IgD-negative memory B cell (primary cell): ENCODE measurements at regions not wholly inside any gene's neighbourhood (a gene's known extent, or its start where the extent isn't known, plus 50 kb on each side); places are given as distances from the start of the nearest gene placed in this dataset.

ENCODE experiments used
- H3K27ac Mint-ChIP-seq, 3 donors: one replicate each; pipeline ENCODE4 v1.8.0; 2020 to 2022; ENCODE audit warnings: mild to moderate bottlenecking in 3 of 3, mixed read lengths in 3 of 3, moderate library complexity in 1 of 3
- H3K27me3 Mint-ChIP-seq: one replicate; pipeline ENCODE4 v1.8.0; 2021; ENCODE audit warnings: mixed read lengths
- H3K36me3 Mint-ChIP-seq: one replicate; pipeline ENCODE4 v1.8.0; 2020; ENCODE audit warnings: mild to moderate bottlenecking, mixed read lengths
- H3K4me1 Mint-ChIP-seq, 3 donors: one replicate each; pipeline ENCODE4 v1.8.0; 2020 to 2022; ENCODE audit warnings: mixed read lengths in 3 of 3, mild to moderate bottlenecking in 1 of 3
- H3K4me3 Mint-ChIP-seq, 4 donors: one replicate each; pipeline ENCODE4 v1.8.0; 2020 to 2022; ENCODE audit warnings: mild to moderate bottlenecking in 4 of 4, mixed read lengths in 4 of 4, moderate library complexity in 3 of 4
- H3K9me3 Mint-ChIP-seq, 3 donors: one replicate each; pipeline ENCODE4 v1.8.0; 2020 to 2021; ENCODE audit warnings: mixed read lengths in 3 of 3, mild to moderate bottlenecking in 1 of 3

DNA sequence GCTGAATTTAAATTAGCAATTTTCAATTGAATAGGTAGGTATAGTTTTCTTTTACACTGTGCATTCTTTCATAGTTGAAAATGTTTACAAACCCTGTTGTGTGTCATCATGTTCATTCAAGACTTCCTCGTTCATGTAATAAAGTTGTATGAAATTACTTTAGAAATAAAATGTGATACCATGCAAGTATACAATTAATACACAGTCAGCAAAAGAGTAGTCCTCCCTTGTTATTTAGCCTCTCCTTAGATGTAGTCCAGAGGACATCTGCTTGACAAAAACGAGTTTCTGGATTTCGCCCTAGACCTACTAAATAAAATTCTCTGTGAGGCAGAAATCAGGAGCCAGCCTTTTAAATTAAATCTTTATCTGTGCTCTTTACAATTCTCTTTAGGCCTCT, 231.6 kb downstream of the CXXC4 start:
- no peaks in the 10 kb centered on the region for H3K36me3 Mint-ChIP-seq
- H3K4me3 Mint-ChIP-seq = no peak overlapping the region
- no peak overlapping the region for H3K27ac Mint-ChIP-seq
- H3K27me3 Mint-ChIP-seq = no peaks in the 10 kb centered on the region
- no peaks in the 10 kb centered on the region for H3K9me3 Mint-ChIP-seq
- peaks cover 0 to 2% (median 0%) of the 10 kb centered on the region in 3 donors for H3K4me1 Mint-ChIP-seq

DNA sequence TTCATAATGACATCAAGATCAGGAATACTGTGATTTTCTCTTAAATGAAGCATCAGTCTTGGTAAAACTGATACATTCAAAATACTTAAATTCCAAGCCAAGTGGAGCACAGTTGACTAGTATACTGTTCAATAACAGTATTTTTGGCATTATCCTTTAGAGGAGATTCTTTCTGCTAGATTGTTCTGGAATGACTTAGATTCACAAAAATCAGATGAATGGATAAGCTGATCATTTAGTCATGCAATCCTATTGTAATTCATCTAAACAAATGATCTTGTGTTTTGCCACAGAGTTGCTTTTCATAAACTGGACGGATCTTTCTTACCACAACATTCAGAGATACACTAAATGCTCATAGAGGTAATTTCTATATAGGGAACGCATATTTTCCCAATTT, 232.0 kb downstream of the CXXC4 start:
- Mint-ChIP-seq H3K4me3 (no peak overlapping the region), H3K27ac (no peak overlapping the region), H3K4me1 (peaks cover 0 to 2% (median 0%) of the 10 kb centered on the region in 3 donors), H3K9me3 (no peaks in the 10 kb centered on the region), H3K36me3 (no peaks in the 10 kb centered on the region), H3K27me3 (no peaks in the 10 kb centered on the region)

DNA sequence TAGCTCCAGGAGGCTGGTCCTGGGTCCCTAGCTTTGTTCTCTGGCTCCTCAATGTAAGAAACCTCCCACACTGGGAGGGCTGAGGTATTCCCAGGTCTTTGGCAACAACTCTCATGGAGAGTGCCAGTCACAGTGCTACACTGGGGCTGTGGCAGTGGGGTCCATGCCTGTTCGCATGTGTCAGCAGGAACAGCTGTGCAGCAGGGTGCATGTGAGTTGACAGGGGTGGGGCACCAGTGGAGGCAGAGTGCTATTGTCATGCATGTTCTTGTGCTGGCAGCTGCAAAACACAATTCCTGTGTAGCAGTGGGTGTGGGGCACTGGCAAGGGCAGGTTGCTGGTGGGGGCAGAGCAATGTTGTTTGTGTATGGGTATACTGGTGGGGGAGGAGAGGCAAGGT, 246.0 kb downstream of the CXXC4 start:
- H3K4me3 Mint-ChIP-seq = no peak overlapping the region
- no peaks in the 10 kb centered on the region for H3K36me3 Mint-ChIP-seq
- H3K4me1 Mint-ChIP-seq = no peaks in the 10 kb centered on the region
- no peak overlapping the region for H3K27ac Mint-ChIP-seq
- H3K9me3 Mint-ChIP-seq = peaks cover 0 to 4% (median 4%) of the 10 kb centered on the region in 3 donors
- no peaks in the 10 kb centered on the region for H3K27me3 Mint-ChIP-seq

DNA sequence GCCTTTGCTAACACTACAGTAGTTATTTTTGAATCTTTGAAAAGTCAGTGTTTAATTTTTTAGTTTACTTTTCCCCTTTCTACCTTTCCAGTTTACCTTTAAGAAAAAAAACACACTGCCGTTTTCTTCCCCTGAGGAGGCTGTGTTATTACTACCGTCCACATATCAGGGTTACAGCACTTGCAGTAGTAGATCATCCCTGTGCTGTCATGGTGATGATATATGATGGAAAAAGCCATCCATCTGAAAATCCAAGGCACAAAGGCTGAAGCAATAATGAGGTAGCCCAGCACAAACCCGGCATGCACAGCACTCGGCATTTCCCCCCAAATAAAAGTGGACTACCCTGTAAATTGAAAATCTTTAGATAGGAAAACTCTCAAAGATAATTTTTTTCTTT, 258.7 kb downstream of the CXXC4 start:
- H3K27ac Mint-ChIP-seq = no peak overlapping the region
- H3K36me3 Mint-ChIP-seq = peaks cover 1% of the 10 kb centered on the region
- H3K4me3 Mint-ChIP-seq = no peak overlapping the region
- H3K9me3 Mint-ChIP-seq = peaks cover 0 to 8% (median 0%) of the 10 kb centered on the region in 3 donors
- no peaks in the 10 kb centered on the region for H3K4me1 Mint-ChIP-seq
- H3K27me3 Mint-ChIP-seq = no peaks in the 10 kb centered on the region

DNA sequence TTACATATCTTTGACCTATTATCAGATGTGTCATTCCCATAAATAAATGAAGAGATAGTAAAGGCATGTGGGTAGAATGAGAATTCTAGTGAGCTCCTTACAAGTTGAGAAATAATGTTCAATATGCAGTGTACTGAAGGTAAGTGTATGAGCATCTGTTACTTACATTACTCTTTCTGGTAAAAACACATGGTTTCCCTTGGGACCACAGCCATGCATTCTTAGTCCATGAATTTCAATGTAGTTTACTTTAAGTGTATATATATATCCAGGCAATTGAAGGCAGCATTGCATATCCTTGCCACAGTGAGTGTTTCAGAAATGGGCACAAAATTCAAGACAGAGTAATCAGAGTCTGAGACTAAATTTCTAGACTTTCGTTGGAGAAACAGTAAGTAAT, 277.2 kb downstream of the CXXC4 start:
- Mint-ChIP-seq H3K9me3 (peaks cover 0 to 2% (median 0%) of the 10 kb centered on the region in 3 donors), H3K36me3 (no peaks in the 10 kb centered on the region), H3K4me1 (no peaks in the 10 kb centered on the region), H3K4me3 (no peak overlapping the region), H3K27ac (no peak overlapping the region), H3K27me3 (no peaks in the 10 kb centered on the region)

DNA sequence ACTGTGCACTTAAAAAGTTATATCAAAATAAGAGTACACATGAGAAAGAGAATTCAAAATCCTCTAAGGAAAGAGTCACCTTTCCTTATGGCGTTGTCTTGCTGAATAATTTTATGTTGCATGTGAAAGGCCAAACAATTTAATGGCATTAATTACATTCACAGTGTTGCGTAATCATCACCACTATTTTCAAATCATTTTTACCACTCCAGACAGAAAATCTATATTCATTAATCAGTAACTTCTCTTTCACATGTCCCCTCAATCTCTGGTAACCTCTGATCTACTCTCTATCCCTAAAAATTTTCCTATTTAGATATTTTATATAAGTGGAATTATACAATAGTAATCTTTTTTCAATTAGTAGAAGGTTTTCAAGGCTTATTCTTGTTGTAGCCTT, 283.0 kb downstream of the CXXC4 start:
- H3K27ac Mint-ChIP-seq = no peak overlapping the region
- no peaks in the 10 kb centered on the region for H3K36me3 Mint-ChIP-seq
- no peaks in the 10 kb centered on the region for H3K4me1 Mint-ChIP-seq
- H3K27me3 Mint-ChIP-seq = no peaks in the 10 kb centered on the region
- H3K9me3 Mint-ChIP-seq = peaks cover 0 to 2% (median 0%) of the 10 kb centered on the region in 3 donors
- H3K4me3 Mint-ChIP-seq = no peak overlapping the region

DNA sequence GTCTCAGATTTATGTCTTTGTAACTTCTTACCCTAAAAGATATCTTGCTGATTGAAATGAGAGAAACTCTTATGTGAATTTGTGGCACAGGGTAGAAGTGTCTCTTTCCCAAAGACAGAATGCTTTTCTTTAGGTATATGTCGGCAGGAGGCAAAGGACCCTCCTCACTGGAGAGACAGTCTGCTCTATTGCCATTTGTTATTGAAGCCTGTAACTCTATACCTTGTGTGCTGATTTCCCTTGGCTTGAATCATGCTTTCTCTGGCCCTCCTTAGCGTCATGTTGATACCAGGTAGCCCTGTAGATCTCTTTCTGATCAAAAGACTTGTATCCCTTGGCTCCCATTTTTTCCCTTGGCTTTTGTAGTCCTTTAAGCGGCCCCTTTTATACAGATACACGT, 284.3 kb downstream of the CXXC4 start:
- Mint-ChIP-seq H3K27ac (no peak overlapping the region), H3K9me3 (peaks cover 0 to 2% (median 0%) of the 10 kb centered on the region in 3 donors), H3K27me3 (no peaks in the 10 kb centered on the region)

DNA sequence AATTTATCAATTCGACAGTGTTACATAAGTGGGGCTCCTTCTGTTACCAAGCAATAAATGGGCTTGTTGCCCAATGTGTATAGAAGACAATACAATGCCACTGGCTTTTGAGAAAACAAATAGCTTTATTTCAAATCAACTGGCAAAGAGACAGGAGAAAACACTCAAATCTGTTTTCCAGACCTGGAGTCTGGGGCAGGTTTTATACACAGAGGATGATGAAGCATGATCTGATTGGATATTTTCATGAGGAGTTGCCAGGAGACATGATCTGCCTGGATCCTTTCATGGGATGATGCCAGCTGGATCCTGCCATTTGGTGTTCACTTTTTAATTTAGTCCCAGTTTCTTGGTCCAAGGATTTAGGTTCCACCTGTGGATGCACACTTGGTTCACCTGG, 287.9 kb downstream of the CXXC4 start:
- peaks cover 0 to 2% (median 0%) of the 10 kb centered on the region in 3 donors for H3K9me3 Mint-ChIP-seq
- H3K27ac Mint-ChIP-seq = no peak overlapping the region
- H3K4me1 Mint-ChIP-seq = no peaks in the 10 kb centered on the region
- H3K36me3 Mint-ChIP-seq = no peaks in the 10 kb centered on the region
- H3K4me3 Mint-ChIP-seq = no peak overlapping the region
- no peaks in the 10 kb centered on the region for H3K27me3 Mint-ChIP-seq

More for the DNA sequence above, 284.3 kb downstream of the CXXC4 start:
- no peaks in the 10 kb centered on the region for H3K4me1 Mint-ChIP-seq
- no peaks in the 10 kb centered on the region for H3K36me3 Mint-ChIP-seq
- H3K4me3 Mint-ChIP-seq = no peak overlapping the region

DNA sequence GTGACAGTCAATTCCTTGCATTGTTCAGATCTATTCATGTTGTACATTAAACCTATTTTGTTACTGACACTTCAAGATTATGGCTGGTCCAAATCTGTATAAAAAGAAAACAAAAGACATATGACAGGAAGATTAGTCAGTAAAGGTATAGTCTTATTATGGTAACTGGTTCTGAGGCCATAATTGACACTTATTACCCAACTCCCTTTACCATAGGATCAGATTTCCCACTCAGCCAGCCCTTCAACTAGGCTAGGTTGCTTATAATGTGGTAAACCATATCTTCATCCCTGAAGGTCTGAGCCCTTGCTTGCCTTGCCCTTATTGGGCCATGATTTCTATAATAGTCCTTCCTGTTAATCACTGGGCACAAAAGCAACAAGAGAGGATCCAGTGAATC, 289.6 kb downstream of the CXXC4 start:
- H3K9me3 Mint-ChIP-seq = peaks cover 0 to 2% (median 0%) of the 10 kb centered on the region in 3 donors
- H3K4me1 Mint-ChIP-seq = no peaks in the 10 kb centered on the region
- no peak overlapping the region for H3K4me3 Mint-ChIP-seq
- no peak overlapping the region for H3K27ac Mint-ChIP-seq
- no peaks in the 10 kb centered on the region for H3K27me3 Mint-ChIP-seq
- H3K36me3 Mint-ChIP-seq = no peaks in the 10 kb centered on the region

DNA sequence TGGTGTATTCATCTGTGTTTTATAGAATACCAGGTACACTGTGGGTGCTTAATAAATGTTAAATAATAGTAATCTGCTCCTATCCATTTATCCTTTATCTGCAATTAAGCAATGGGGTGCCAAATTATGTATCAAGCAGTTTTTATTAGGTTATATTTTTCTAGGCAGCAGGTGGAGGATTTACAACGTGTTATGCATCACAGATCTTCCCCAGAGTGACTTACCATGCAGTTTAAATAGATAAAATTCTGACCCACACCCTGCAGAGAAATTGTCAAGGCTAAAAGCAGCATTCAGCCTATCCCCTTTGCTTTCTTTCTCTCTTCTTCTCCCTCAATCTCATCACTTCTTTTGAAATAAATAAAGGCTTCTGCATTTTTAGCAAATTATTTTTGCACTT, 306.4 kb downstream of the CXXC4 start:
- Mint-ChIP-seq H3K27me3 (no peaks in the 10 kb centered on the region), H3K36me3 (no peaks in the 10 kb centered on the region)

DNA sequence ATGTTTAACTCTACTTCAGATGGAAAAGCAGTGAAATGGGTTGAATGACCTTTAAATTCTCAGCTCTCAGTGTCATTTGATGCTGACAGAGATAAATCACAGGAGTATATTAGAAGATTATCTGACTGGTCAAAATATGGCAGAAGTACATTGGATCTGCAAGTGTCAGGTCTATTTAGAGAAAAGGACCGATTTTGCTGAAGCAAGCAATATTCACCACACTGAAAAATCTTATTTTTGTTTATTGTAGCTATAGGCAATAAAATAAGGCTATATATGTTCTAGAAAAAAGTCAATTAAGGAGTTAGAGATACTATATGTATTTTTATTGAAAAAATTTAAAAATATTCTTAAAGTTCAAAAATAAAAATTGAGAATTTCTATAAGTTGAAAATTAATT, 325.3 kb downstream of the CXXC4 start:
- Mint-ChIP-seq H3K27ac (no peak overlapping the region), H3K4me1 (no peaks in the 10 kb centered on the region), H3K36me3 (no peaks in the 10 kb centered on the region)

More for the DNA sequence above, 306.4 kb downstream of the CXXC4 start:
- H3K27ac Mint-ChIP-seq = no peak overlapping the region
- H3K9me3 Mint-ChIP-seq = no peaks in the 10 kb centered on the region
- no peaks in the 10 kb centered on the region for H3K4me1 Mint-ChIP-seq
- H3K4me3 Mint-ChIP-seq = no peak overlapping the region

DNA sequence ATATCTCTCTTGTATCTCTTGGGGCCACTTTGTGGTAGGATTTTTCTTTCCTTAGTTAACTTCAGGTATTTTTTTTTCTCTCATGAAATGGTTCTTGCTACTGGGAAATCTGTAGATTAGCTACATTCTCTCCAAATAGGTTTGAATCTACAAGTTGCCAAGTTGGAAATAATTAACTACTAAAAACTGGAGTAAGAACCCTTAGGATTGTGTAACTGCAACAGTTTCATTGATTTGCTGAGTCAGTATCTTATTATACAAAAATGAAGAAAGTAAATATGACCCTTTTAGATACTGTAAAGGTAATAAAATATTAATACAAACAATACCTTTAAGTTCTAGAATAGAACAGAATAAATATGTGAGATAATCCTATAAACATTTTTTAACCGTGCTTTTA, 327.9 kb downstream of the CXXC4 start:
- no peaks in the 10 kb centered on the region for H3K36me3 Mint-ChIP-seq
- H3K9me3 Mint-ChIP-seq = no peaks in the 10 kb centered on the region
- no peak overlapping the region for H3K4me3 Mint-ChIP-seq
- no peaks in the 10 kb centered on the region for H3K27me3 Mint-ChIP-seq
- no peaks in the 10 kb centered on the region for H3K4me1 Mint-ChIP-seq
- H3K27ac Mint-ChIP-seq = no peak overlapping the region

More for the DNA sequence above, 325.3 kb downstream of the CXXC4 start:
- Mint-ChIP-seq H3K4me3 (no peak overlapping the region), H3K9me3 (no peaks in the 10 kb centered on the region), H3K27me3 (no peaks in the 10 kb centered on the region)

DNA sequence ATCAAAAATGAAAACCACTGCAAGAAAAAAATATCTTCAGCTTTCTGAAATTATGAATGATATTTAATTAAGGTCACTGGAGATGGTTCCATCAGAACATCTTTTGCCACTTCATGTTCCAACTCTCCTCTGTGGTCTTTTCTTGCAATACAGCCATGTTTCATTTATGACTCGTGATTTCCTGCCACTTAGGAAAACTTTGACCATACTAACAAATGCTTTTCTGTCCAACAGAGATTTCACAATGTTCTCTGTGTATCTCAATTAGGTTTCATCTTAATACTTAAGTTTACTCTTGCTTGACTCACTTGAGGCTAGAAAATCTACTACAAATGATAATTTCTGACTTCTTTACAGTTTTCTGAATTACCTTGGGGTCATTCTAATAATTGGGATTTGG, 330.9 kb downstream of the CXXC4 start:
- Mint-ChIP-seq H3K27ac (no peak overlapping the region), H3K9me3 (no peaks in the 10 kb centered on the region), H3K36me3 (no peaks in the 10 kb centered on the region), H3K4me3 (no peak overlapping the region), H3K4me1 (no peaks in the 10 kb centered on the region), H3K27me3 (no peaks in the 10 kb centered on the region)

DNA sequence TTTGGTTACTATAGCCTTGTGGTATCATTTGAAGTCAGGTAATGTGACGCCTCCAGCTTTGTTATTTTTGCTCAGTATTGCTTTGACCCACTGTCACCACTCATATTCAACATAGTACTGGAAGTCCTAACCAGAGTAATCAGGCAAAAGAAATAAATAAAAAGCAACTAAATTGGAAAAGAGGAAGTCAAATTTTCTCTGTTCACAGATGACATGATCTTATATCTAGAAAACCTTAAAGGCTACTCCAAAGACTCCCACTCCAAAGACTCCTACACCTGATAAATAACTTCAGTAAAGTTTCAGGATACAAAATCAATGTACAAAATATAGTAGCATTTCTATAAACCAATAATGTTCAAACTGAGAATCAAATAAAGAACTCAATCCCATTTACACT, 348.6 kb downstream of the CXXC4 start:
- Mint-ChIP-seq H3K4me1 (no peaks in the 10 kb centered on the region), H3K27me3 (no peaks in the 10 kb centered on the region), H3K9me3 (peaks cover 0 to 4% (median 0%) of the 10 kb centered on the region in 3 donors), H3K27ac (no peak overlapping the region), H3K4me3 (no peak overlapping the region), H3K36me3 (no peaks in the 10 kb centered on the region)

DNA sequence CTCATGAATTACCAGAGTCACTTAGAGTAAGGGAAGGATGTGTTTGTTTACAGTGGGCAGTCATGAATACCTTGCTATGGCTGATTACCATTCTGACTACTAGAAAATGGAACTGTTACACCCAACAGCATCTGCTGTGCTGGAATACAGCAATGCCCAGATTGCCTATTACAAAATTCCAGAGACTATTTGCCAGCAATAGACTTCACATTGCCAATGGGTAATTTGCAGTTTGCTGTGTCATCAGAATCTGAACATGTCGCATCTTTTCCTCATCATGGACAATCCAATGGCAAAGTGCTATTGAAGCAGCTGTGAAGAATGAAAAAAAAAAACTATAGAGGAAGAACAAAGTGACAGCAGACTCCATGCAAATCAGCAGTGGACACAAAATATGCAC, 356.6 kb downstream of the CXXC4 start:
- Mint-ChIP-seq H3K27me3 (no peaks in the 10 kb centered on the region), H3K36me3 (no peaks in the 10 kb centered on the region), H3K27ac (no peak overlapping the region), H3K9me3 (peaks cover 0 to 8% (median 3%) of the 10 kb centered on the region in 3 donors), H3K4me3 (no peak overlapping the region), H3K4me1 (no peaks in the 10 kb centered on the region)

DNA sequence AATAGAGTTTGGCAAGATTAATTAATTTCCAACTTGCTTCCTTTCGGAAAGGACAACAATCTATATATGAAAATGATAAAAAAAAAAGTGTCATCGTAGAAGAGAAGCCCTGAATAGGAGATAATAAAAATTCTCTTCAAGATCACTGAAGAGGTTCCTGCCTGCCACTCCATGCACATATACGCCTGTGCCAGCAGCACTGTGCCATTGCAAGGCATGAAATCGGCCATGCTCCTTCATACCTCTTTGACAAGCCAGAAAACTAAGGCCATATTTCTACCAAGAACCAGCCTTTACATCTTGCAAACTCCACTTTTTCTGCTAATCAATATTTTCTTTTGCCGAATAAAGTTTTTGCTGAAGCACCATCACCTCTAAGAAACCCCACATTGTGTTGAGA, 365.5 kb downstream of the CXXC4 start:
- no peak overlapping the region for H3K4me3 Mint-ChIP-seq
- H3K9me3 Mint-ChIP-seq = no peaks in the 10 kb centered on the region
- no peaks in the 10 kb centered on the region for H3K27me3 Mint-ChIP-seq
- no peak overlapping the region for H3K27ac Mint-ChIP-seq
- no peaks in the 10 kb centered on the region for H3K4me1 Mint-ChIP-seq
- H3K36me3 Mint-ChIP-seq = no peaks in the 10 kb centered on the region

DNA sequence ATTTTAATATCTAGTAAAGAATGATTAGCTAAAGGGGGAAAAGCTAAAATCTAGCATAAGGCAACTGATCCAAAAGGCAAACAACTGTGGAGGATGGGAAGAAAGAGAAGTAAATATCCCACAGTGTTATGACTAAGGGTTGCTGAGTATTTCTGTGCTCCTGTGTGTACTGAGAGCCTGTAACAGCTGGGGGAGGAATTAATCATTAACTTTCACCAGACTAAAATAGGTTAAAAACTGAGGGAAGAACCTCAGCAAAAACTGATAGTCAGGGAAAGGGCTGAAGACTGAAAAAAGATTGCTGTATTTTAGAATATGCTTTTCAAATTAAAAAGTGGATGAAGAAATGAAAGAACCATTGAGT, 365.9 kb downstream of the CXXC4 start:
- Mint-ChIP-seq H3K9me3 (no peaks in the 10 kb centered on the region), H3K4me1 (no peaks in the 10 kb centered on the region), H3K36me3 (no peaks in the 10 kb centered on the region), H3K27ac (no peak overlapping the region), H3K4me3 (no peak overlapping the region), H3K27me3 (no peaks in the 10 kb centered on the region)
